SK-N-SH treated with all-trans-retinoic acid at 6 μM for 48 hours (cell line): ENCODE measurements at regions not wholly inside any gene's neighbourhood (a gene's known extent, or its start where the extent isn't known, plus 50 kb on each side); places are given as distances from the start of the nearest gene placed in this dataset.

ENCODE experiments used
- ATAC-seq: fragments of 200-7000 bp; cut with Tn5 transposase; 3 replicates; pipeline ENCODE4 v1.9.1; 2020; ENCODE audit warnings: mild to moderate bottlenecking, moderate library complexity
- ARNTL ChIP-seq: fragments of 450-650 bp; formaldehyde crosslinking; IDR thresholded peaks from 2 replicates; pipeline ENCODE4 v1.5.0; 2020; ENCODE audit warnings: low read depth, mild to moderate bottlenecking, moderate library complexity, borderline replicate concordance
- BACH2 ChIP-seq: fragments of 250-450 bp; sonication (Bioruptor Pico); IDR thresholded peaks from 2 replicates; pipeline ENCODE4 v1.9.0; 2021; ENCODE audit warnings: mild to moderate bottlenecking, borderline replicate concordance
- CSDC2 ChIP-seq: fragments of 250-450 bp; sonication (Bioruptor Pico); IDR thresholded peaks from 2 replicates; pipeline ENCODE4 v1.5.0; 2020; ENCODE audit warnings: mild to moderate bottlenecking, moderate library complexity
- ESRRG ChIP-seq: fragments of 250-450 bp; sonication (Bioruptor Pico); IDR thresholded peaks from 2 replicates; pipeline ENCODE4 v1.6.1; 2021; ENCODE audit warnings: mild to moderate bottlenecking
- GLIS3 ChIP-seq: fragments of 250-450 bp; sonication (Bioruptor Pico); IDR thresholded peaks from 2 replicates; pipeline ENCODE4 v1.5.0; 2020; ENCODE audit warnings: mild to moderate bottlenecking, moderate library complexity
- OSR1 ChIP-seq: fragments of 250-450 bp; sonication (Bioruptor Pico); IDR thresholded peaks from 2 replicates; pipeline ENCODE4 v1.8.0; 2022; ENCODE audit warnings: moderate library complexity, mild to moderate bottlenecking, inconsistent platforms
- PPARA ChIP-seq: fragments of 250-450 bp; sonication (Bioruptor Pico); IDR thresholded peaks from 2 replicates; pipeline ENCODE4 v1.5.0; 2020; ENCODE audit warnings: mild to moderate bottlenecking, borderline replicate concordance
- RARB ChIP-seq: fragments of 250-450 bp; sonication (Bioruptor Pico); IDR thresholded peaks from 2 replicates; pipeline ENCODE4 v1.8.0; 2021; ENCODE audit warnings: mild to moderate bottlenecking, moderate library complexity
- TCF4 ChIP-seq: fragments of 250-450 bp; sonication (Bioruptor Pico); IDR thresholded peaks from 2 replicates; pipeline ENCODE4 v1.8.0; 2021; ENCODE audit warnings: mild to moderate bottlenecking, moderate library complexity, borderline replicate concordance
- TOX ChIP-seq: fragments of 250-450 bp; sonication (Bioruptor Pico); IDR thresholded peaks from 2 replicates; pipeline ENCODE4 v1.8.0; 2021; ENCODE audit warnings: mild to moderate bottlenecking, moderate library complexity, borderline replicate concordance
- ZC3H10 ChIP-seq: fragments of 250-450 bp; sonication (Bioruptor Pico); IDR thresholded peaks from 2 replicates; pipeline ENCODE4 v1.5.1; 2021; ENCODE audit warnings: mild to moderate bottlenecking, moderate library complexity
- ZNF565 ChIP-seq: fragments of 450-650 bp; formaldehyde crosslinking; conservative IDR thresholded peaks from 2 replicates; pipeline ENCODE4 v1.5.0; 2020; ENCODE audit warnings: low read depth, mild to moderate bottlenecking, moderate library complexity
- ZNF70 ChIP-seq: fragments of 450-650 bp; formaldehyde crosslinking; IDR thresholded peaks from 2 replicates; pipeline ENCODE4 v1.5.0; 2020; ENCODE audit warnings: mild to moderate bottlenecking, moderate library complexity
- ZNF8 ChIP-seq: fragments of 450-650 bp; formaldehyde crosslinking; IDR thresholded peaks from 2 replicates; pipeline ENCODE4 v1.5.0; 2020; ENCODE audit warnings: mild to moderate bottlenecking, moderate library complexity
- TF ChIP-seq, protein P1 (sequence below): fragments of 250-450 bp; sonication (Bioruptor Pico); IDR thresholded peaks from 2 replicates; pipeline ENCODE4 v1.5.1; 2020; ENCODE audit warnings: low read depth, mild to moderate bottlenecking, moderate library complexity
- TF ChIP-seq, protein P2 (sequence below): fragments of 250-450 bp; sonication (Bioruptor Pico); IDR thresholded peaks from 2 replicates; pipeline ENCODE4 v1.8.0; 2020; ENCODE audit warnings: mild to moderate bottlenecking, moderate library complexity, borderline replicate concordance
- TF ChIP-seq, protein P3 (sequence below): fragments of 250-450 bp; sonication (Bioruptor Pico); IDR thresholded peaks from 2 replicates; pipeline ENCODE4 v1.5.0; 2020; ENCODE audit warnings: mild to moderate bottlenecking, moderate library complexity
- TF ChIP-seq, protein P4 (sequence below): fragments of 250-450 bp; sonication (Bioruptor Pico); IDR thresholded peaks from 2 replicates; pipeline ENCODE4 v1.8.0; 2021; ENCODE audit warnings: low read depth, mild to moderate bottlenecking, moderate library complexity, borderline replicate concordance
- TF ChIP-seq, protein P5 (sequence below): fragments of 250-450 bp; sonication (Bioruptor Pico); IDR thresholded peaks from 2 replicates; pipeline ENCODE4 v1.5.1; 2021; ENCODE audit warnings: mild to moderate bottlenecking, moderate library complexity

DNA sequence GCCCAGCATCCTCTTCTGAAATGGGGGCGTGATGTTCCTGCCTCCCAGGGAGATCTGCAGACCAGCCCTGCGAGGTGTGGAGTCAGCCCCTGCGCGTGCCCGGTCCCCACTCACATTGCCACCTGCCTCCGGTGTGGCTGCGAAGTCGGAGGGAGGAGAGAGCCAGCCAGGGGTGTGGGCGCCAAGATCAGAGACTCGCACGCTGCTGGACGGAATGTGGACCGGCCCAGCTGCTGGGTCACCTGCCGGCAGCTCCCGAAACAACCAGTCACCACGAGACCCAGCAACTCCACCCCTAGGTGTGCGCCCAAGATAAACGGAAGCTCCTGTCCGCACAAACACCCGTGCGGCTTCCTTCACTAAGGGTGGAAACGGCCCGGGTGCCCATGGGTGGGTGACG is 51.1 kb upstream of the EGFL7 start:
- TF ChIP-seq, protein P1, sequence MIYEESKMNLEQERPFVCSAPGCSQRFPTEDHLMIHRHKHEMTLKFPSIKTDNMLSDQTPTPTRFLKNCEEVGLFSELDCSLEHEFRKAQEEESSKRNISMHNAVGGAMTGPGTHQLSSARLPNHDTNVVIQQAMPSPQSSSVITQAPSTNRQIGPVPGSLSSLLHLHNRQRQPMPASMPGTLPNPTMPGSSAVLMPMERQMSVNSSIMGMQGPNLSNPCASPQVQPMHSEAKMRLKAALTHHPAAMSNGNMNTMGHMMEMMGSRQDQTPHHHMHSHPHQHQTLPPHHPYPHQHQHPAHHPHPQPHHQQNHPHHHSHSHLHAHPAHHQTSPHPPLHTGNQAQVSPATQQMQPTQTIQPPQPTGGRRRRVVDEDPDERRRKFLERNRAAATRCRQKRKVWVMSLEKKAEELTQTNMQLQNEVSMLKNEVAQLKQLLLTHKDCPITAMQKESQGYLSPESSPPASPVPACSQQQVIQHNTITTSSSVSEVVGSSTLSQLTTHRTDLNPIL (CRISPR knock-in tag) = no peak
- TF ChIP-seq RARB (CRISPR knock-in tag) = no peak
- TF ChIP-seq ZNF70 = no peak
- TF ChIP-seq, protein P2, sequence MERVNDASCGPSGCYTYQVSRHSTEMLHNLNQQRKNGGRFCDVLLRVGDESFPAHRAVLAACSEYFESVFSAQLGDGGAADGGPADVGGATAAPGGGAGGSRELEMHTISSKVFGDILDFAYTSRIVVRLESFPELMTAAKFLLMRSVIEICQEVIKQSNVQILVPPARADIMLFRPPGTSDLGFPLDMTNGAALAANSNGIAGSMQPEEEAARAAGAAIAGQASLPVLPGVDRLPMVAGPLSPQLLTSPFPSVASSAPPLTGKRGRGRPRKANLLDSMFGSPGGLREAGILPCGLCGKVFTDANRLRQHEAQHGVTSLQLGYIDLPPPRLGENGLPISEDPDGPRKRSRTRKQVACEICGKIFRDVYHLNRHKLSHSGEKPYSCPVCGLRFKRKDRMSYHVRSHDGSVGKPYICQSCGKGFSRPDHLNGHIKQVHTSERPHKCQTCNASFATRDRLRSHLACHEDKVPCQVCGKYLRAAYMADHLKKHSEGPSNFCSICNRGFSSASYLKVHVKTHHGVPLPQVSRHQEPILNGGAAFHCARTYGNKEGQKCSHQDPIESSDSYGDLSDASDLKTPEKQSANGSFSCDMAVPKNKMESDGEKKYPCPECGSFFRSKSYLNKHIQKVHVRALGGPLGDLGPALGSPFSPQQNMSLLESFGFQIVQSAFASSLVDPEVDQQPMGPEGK (CRISPR knock-in tag) = no peak
- TF ChIP-seq ZNF8 = no peak
- TF ChIP-seq, protein P3, sequence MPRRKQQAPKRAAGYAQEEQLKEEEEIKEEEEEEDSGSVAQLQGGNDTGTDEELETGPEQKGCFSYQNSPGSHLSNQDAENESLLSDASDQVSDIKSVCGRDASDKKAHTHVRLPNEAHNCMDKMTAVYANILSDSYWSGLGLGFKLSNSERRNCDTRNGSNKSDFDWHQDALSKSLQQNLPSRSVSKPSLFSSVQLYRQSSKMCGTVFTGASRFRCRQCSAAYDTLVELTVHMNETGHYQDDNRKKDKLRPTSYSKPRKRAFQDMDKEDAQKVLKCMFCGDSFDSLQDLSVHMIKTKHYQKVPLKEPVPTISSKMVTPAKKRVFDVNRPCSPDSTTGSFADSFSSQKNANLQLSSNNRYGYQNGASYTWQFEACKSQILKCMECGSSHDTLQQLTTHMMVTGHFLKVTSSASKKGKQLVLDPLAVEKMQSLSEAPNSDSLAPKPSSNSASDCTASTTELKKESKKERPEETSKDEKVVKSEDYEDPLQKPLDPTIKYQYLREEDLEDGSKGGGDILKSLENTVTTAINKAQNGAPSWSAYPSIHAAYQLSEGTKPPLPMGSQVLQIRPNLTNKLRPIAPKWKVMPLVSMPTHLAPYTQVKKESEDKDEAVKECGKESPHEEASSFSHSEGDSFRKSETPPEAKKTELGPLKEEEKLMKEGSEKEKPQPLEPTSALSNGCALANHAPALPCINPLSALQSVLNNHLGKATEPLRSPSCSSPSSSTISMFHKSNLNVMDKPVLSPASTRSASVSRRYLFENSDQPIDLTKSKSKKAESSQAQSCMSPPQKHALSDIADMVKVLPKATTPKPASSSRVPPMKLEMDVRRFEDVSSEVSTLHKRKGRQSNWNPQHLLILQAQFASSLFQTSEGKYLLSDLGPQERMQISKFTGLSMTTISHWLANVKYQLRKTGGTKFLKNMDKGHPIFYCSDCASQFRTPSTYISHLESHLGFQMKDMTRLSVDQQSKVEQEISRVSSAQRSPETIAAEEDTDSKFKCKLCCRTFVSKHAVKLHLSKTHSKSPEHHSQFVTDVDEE = no peak
- no peak for TF ChIP-seq ESRRG (CRISPR knock-in tag)
- TF ChIP-seq PPARA (CRISPR knock-in tag) = no peak
- no peak for TF ChIP-seq BACH2 (CRISPR knock-in tag)
- TF ChIP-seq, protein P4, sequence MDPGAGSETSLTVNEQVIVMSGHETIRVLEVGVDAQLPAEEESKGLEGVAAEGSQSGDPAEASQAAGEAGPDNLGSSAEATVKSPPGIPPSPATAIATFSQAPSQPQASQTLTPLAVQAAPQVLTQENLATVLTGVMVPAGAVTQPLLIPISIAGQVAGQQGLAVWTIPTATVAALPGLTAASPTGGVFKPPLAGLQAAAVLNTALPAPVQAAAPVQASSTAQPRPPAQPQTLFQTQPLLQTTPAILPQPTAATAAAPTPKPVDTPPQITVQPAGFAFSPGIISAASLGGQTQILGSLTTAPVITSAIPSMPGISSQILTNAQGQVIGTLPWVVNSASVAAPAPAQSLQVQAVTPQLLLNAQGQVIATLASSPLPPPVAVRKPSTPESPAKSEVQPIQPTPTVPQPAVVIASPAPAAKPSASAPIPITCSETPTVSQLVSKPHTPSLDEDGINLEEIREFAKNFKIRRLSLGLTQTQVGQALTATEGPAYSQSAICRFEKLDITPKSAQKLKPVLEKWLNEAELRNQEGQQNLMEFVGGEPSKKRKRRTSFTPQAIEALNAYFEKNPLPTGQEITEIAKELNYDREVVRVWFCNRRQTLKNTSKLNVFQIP (CRISPR knock-in tag) = no peak
- no peak for TF ChIP-seq OSR1 (CRISPR knock-in tag)
- TF ChIP-seq CSDC2 (CRISPR knock-in tag) = no peak
- TF ChIP-seq, all 23 proteins: peak for 0
- ATAC-seq = no peak

DNA sequence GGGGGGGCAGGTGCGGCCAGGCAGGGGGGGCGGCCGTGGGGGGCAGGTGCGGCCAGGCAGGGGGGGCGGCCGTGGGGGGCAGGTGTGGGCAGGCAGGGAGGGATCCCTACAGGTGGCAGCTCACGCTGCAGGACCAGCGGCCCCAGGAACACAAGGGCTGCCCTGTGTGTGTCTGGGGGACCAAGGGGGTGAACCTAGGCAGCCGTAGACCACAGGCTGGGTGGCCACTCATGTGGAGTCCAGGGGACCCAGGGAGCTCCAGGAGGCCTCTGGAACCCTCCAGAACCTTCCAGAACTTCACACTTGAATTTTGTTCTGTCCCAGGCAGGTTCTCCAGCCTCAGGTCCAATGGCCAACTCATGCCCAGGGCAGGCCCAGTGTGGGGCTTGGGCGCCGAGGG is 51.6 kb upstream of the EGFL7 start:
- TF ChIP-seq ZNF70 (no peak), TOX (CRISPR knock-in tag) (no peak), TCF4 (CRISPR knock-in tag) (no peak), ZNF565 (CRISPR knock-in tag) (no peak), ZNF8 (no peak)
- TF ChIP-seq, protein P4 (CRISPR knock-in tag) = no peak
- ATAC-seq = no peak

DNA sequence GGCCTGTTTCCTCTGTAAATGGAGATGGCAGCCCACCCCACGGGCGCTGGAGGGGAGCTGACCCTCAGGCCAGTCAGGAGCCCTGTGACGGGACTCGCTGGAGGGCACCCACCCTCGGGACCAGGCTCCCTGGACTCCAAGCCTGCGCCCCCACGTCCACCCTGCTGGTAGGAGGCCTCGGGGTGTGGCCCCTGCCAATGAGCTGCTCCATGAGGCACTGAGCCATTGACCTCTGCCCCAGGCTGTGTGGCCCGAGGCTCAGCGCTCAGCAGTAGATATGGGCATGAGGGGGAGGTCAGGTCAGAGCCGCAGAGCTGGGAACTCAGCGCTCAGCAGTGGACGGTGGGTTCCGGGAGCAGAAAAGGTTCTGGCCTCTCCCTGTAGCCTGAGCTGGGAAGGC is 52.3 kb upstream of the EGFL7 start:
- TF ChIP-seq ARNTL (CRISPR knock-in tag) = no peak
- no peak for TF ChIP-seq GLIS3 (CRISPR knock-in tag)
- TF ChIP-seq, protein P3 = no peak
- TF ChIP-seq ZNF70 = no peak
- TF ChIP-seq PPARA (CRISPR knock-in tag) = no peak
- no peak for TF ChIP-seq CSDC2 (CRISPR knock-in tag)
- no peak for TF ChIP-seq ZC3H10
- TF ChIP-seq, protein P5, sequence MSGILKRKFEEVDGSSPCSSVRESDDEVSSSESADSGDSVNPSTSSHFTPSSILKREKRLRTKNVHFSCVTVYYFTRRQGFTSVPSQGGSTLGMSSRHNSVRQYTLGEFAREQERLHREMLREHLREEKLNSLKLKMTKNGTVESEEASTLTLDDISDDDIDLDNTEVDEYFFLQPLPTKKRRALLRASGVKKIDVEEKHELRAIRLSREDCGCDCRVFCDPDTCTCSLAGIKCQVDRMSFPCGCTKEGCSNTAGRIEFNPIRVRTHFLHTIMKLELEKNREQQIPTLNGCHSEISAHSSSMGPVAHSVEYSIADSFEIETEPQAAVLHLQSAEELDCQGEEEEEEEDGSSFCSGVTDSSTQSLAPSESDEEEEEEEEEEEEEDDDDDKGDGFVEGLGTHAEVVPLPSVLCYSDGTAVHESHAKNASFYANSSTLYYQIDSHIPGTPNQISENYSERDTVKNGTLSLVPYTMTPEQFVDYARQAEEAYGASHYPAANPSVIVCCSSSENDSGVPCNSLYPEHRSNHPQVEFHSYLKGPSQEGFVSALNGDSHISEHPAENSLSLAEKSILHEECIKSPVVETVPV (CRISPR knock-in tag) = no peak
- TF ChIP-seq TOX (CRISPR knock-in tag) = no peak
- TF ChIP-seq RARB (CRISPR knock-in tag) = no peak
- TF ChIP-seq, protein P4 (CRISPR knock-in tag) = no peak
- no peak for TF ChIP-seq ZNF565 (CRISPR knock-in tag)
- ATAC-seq = no peak
